ENCODE measurements at regions not wholly inside any gene's neighbourhood (a gene's known extent, or its start where the extent isn't known, plus 50 kb on each side); places are given as distances from the start of the nearest gene placed in this dataset.

- Histone ChIP-seq H3K27me3 (no peaks in the 10 kb centered on the region), H3K9me3 (no peaks in the 10 kb centered on the region), H3K9ac (ENCODE audit: low read depth in 2 of 2, low read length in 2 of 2) (no peak overlapping the region), H3K27ac (no peak overlapping the region), H3K4me1 (no peaks in the 10 kb centered on the region), H3K4me3 (no peak overlapping the region), H3K36me3 (no peaks in the 10 kb centered on the region)
- no peak for DNase-seq
- intact Hi-C loops (cut with DNase I): no loop called here
- TF ChIP-seq, protein P1, sequence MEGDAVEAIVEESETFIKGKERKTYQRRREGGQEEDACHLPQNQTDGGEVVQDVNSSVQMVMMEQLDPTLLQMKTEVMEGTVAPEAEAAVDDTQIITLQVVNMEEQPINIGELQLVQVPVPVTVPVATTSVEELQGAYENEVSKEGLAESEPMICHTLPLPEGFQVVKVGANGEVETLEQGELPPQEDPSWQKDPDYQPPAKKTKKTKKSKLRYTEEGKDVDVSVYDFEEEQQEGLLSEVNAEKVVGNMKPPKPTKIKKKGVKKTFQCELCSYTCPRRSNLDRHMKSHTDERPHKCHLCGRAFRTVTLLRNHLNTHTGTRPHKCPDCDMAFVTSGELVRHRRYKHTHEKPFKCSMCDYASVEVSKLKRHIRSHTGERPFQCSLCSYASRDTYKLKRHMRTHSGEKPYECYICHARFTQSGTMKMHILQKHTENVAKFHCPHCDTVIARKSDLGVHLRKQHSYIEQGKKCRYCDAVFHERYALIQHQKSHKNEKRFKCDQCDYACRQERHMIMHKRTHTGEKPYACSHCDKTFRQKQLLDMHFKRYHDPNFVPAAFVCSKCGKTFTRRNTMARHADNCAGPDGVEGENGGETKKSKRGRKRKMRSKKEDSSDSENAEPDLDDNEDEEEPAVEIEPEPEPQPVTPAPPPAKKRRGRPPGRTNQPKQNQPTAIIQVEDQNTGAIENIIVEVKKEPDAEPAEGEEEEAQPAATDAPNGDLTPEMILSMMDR (IDR thresholded peaks at IDR 0.05): no peak
Measured at GRCh38 chr22:44393066-44393465, 80.3 kb upstream of the SHISAL1 start.

DNA sequence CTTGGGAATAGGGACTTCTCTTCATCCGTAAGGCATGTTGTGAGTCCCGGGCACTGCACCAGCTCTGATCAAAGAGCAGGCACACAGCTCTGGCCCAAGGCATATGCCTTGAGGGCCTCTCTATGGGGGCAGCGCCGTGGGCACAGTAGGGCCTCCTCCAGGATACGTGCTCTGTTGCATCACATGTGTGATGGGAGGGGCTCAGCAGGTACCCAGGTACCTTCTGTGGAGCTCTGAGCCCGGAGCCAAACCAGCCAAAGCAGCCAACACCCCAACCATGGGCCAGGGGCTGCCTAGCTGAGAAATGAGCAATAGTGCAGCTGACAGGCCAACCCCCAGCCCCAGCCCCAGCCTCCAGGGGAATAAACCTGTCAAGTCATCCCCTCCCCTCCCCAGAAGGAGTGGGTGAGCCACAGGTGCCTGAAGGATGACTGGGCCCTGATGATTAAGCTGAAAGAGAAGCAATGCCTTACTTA is 79.7 kb upstream of the SHISAL1 start:
- intact Hi-C loops (cut with DNase I): no loop called here
- no peaks in the 10 kb centered on the region for H3K27me3 ChIP-seq
- H3K4me3 ChIP-seq: no peak overlapping the region
- H3K27ac ChIP-seq: no peak overlapping the region
- H3K9ac ChIP-seq (ENCODE audit: low read depth in 2 of 2, low read length in 2 of 2): no peak overlapping the region
- DNase-seq: no peak
- no peaks in the 10 kb centered on the region for H3K4me1 ChIP-seq
- no peaks in the 10 kb centered on the region for H3K9me3 ChIP-seq
- no peaks in the 10 kb centered on the region for H3K36me3 ChIP-seq
- TF ChIP-seq, protein P1 (IDR thresholded peaks at IDR 0.05): no peak

DNA sequence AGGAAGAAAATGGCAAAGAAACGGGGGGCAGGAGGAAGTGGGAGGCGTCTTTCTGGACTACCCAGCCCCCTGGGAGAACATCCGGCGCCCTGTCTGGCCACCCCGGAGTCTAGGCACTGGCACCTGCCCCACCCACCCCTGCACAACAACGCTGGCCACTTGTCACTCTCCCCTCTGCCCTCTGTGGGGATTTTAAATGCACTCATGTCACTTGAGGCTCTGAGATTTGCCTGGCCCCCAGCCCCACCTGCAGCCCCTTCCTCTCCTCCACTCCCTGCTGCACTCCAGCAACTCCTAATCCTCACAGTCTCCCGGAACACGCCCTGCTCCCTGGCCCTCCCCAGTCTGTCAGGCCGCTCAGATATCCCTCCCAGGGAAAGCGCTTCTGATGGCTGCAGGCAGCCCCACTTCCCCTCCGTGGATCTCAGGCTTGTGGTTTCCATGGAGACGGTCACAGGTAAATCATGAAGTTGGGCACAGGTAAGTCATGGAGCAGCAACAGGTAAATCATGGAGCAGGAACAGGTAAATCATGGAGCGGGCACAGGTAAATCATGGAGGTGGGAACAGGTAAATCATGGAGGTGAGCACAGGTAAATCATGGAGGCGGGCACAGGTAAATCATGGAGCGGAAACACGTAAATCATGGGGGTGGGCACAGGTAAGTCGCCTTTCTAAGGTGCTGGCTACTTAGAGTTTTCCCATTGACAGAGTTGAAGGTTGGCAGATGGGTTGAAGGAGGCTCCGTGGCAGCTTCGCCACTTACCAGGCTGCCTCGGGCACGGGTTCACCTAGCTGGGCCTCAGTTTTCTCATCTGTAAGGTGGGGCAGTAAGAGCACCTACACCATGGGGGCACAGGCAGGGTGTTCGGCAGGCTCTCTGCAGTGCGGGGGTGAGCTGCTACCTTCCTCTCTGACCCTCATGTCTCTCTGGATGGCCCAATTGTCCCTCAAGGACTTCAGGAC is 79.0 kb upstream of the SHISAL1 start:
- no peak for DNase-seq
- TF ChIP-seq, protein P1 (IDR thresholded peaks at IDR 0.05): no peak
- no peak overlapping the region for H3K9ac ChIP-seq (ENCODE audit: low read depth in 2 of 2, low read length in 2 of 2)
- no peaks in the 10 kb centered on the region for H3K4me1 ChIP-seq
- no peak overlapping the region for H3K4me3 ChIP-seq
- H3K9me3 ChIP-seq: no peaks in the 10 kb centered on the region
- H3K27me3 ChIP-seq: no peaks in the 10 kb centered on the region
- intact Hi-C loops (cut with DNase I): no loop called here
- no peak overlapping the region for H3K27ac ChIP-seq
- H3K36me3 ChIP-seq: no peaks in the 10 kb centered on the region

GRCh38 chr22:44391015-44391414 is 78.3 kb upstream of the SHISAL1 start:
- no peaks in the 10 kb centered on the region for H3K9me3 ChIP-seq
- TF ChIP-seq, protein P1 (IDR thresholded peaks at IDR 0.05): no peak
- H3K36me3 ChIP-seq: no peaks in the 10 kb centered on the region
- no peak overlapping the region for H3K4me3 ChIP-seq
- intact Hi-C loops (cut with DNase I): no loop called here
- no peak for DNase-seq
- no peak overlapping the region for H3K27ac ChIP-seq
- no peaks in the 10 kb centered on the region for H3K27me3 ChIP-seq
- H3K9ac ChIP-seq (ENCODE audit: low read depth in 2 of 2, low read length in 2 of 2): no peak overlapping the region
- H3K4me1 ChIP-seq: no peaks in the 10 kb centered on the region

DNA sequence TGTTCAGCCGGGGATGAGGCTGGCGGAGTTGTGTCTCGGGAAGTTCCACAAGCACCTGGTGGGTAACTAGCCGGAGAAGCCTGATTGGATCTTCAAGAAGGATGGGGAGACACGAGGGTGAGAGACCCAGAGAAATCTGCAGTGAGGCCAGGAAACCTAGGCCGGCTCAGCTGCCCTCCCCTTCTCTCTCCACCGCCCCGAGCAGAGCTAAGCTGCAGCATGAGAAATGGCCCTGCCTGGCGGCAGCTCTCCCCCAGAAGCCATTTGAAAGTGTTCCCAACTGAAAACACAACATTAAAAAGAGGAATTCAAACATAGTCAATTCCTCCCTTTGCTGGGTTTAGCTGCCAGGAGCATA is 77.8 kb upstream of the SHISAL1 start:
- Histone ChIP-seq H3K36me3 (no peaks in the 10 kb centered on the region), H3K4me1 (no peaks in the 10 kb centered on the region), H3K4me3 (no peak overlapping the region), H3K27ac (no peak overlapping the region), H3K9ac (ENCODE audit: low read depth in 2 of 2, low read length in 2 of 2) (no peak overlapping the region), H3K9me3 (no peaks in the 10 kb centered on the region), H3K27me3 (no peaks in the 10 kb centered on the region)
- intact Hi-C loops (cut with DNase I): no loop called here
- TF ChIP-seq, protein P1 (IDR thresholded peaks at IDR 0.05): no peak
- no peak for DNase-seq

Measured in colonic mucosa (tissue), 4 donors.